Gastrocnemius medialis (tissue), 4 donors: ENCODE measurements at regions not wholly inside any gene's neighbourhood (a gene's known extent, or its start where the extent isn't known, plus 50 kb on each side); places are given as distances from the start of the nearest gene placed in this dataset.

Experiments
- POLR2A ChIP-seq, 2 donors: fragments of 450-650 bp; IDR thresholded peaks; one replicate each; pipeline ENCODE4 v1.6.1; 2017; ENCODE audit warnings: antibody characterized with exemption in 2 of 2, mild to moderate bottlenecking in 2 of 2, moderate library complexity in 2 of 2
- TF ChIP-seq, protein P1 (sequence below), 5 experiments: fragments of 450-650 bp in 3 of 5; fragments of 200-600 bp in 2 of 5; sonication (generic) in 2 of 5; IDR thresholded peaks in 4 of 5; conservative IDR thresholded peaks in 1 of 5; 1 replicate in 4 of 5; 2 replicates in 1 of 5; pipeline ENCODE4 v1.5.1; 2016 to 2019; ENCODE audit warnings: antibody characterized with exemption in 5 of 5, mild to moderate bottlenecking in 3 of 5, moderate library complexity in 3 of 5

- TF ChIP-seq, protein P1, sequence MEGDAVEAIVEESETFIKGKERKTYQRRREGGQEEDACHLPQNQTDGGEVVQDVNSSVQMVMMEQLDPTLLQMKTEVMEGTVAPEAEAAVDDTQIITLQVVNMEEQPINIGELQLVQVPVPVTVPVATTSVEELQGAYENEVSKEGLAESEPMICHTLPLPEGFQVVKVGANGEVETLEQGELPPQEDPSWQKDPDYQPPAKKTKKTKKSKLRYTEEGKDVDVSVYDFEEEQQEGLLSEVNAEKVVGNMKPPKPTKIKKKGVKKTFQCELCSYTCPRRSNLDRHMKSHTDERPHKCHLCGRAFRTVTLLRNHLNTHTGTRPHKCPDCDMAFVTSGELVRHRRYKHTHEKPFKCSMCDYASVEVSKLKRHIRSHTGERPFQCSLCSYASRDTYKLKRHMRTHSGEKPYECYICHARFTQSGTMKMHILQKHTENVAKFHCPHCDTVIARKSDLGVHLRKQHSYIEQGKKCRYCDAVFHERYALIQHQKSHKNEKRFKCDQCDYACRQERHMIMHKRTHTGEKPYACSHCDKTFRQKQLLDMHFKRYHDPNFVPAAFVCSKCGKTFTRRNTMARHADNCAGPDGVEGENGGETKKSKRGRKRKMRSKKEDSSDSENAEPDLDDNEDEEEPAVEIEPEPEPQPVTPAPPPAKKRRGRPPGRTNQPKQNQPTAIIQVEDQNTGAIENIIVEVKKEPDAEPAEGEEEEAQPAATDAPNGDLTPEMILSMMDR (IDR thresholded peaks at IDR 0.05 in 4 of 5, conservative IDR thresholded peaks at IDR 0.05 in 1 of 5): no peak
- TF ChIP-seq POLR2A (IDR thresholded peaks at IDR 0.05): no peak
Measured at GRCh38 chr1:55376897-55377296, 161.7 kb upstream of the USP24 start.
